GM18909 (cell line): ENCODE measurements at regions not wholly inside any gene's neighbourhood (a gene's known extent, or its start where the extent isn't known, plus 50 kb on each side); places are given as distances from the start of the nearest gene placed in this dataset.
A peak's percentile ranks its signal among the peaks of the same experiment; 100 is the strongest.

Experiments used
- ATAC-seq: cut with Tn5 transposase; IDR thresholded peaks from one replicate; pipeline ENCODE4 v1.9.1; 2021; ENCODE audit warnings: mild to moderate bottlenecking; ENCODE audit not compliant: unreplicated experiment, poor library complexity

DNA sequence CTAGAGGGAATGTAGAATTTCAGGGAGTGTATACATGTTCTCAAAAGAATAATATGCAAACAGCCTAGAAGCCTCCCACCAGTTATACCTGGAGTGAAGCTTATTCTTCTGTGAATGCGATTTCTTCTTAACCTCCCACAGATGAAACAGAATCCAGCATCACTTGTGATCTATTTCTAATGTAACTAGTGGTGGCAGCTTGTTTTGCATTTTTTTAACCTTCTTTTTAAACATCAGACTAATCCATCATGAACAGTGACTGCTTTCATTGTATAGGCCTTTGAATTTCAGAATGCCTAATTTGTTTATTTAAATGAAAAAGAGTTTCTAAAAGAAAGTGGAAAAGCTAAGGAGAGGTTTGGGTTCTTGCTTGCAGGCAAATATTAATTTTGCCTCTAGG, 85.7 kb upstream of the EPHA4 start:
- ATAC-seq: no peak

GRCh38 chr2:221655300-221655699, 83.2 kb upstream of the EPHA4 start:
- no peak for ATAC-seq

- ATAC-seq: no peak
Measured at GRCh38 chr2:221653182-221653581, 81.1 kb upstream of the EPHA4 start.

- ATAC-seq: no peak
Measured at GRCh38 chr2:221649051-221649775, 77.1 kb upstream of the EPHA4 start.

- ATAC-seq: no peak
Measured at GRCh38 chr2:221642447-221642846, 70.3 kb upstream of the EPHA4 start.

GRCh38 chr2:221641181-221641871, 69.2 kb upstream of the EPHA4 start:
- no peak for ATAC-seq

GRCh38 chr2:221640686-221641085, 68.6 kb upstream of the EPHA4 start:
- no peak for ATAC-seq

- ATAC-seq: no peak
Measured at GRCh38 chr2:221637851-221638250, 65.7 kb upstream of the EPHA4 start.

- ATAC-seq: peak; percentile 48
Measured at GRCh38 chr2:221635949-221636348, 63.8 kb upstream of the EPHA4 start.

DNA sequence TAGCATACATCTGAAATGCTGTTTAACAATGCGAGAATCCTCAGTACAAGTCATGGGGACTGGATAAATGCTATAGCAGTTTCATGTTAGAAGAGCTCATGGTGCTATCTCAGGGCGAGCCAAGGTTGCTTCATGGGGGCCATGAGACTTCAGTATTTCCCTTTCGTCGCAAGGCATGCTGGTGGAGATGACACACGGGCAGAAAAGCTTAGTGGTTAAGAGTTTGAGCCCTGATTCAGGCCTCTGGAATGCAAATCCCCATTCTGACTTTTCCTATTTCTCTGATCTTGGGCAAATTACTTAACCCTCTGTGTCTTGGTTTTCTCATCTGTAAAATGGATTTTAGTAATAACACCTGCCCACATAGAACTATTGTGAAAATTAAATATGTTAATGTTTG, 57.4 kb upstream of the EPHA4 start:
- no peak for ATAC-seq

- ATAC-seq: no peak
Measured at GRCh38 chr2:221624475-221624874, 52.4 kb upstream of the EPHA4 start.
